AG04449 (cell line): ENCODE measurements at regions not wholly inside any gene's neighbourhood (a gene's known extent, or its start where the extent isn't known, plus 50 kb on each side); places are given as distances from the start of the nearest gene placed in this dataset.
"Not testable (repeated sequence)": the region's sequence is repeated elsewhere in the genome, so short reads cannot be mapped to it uniquely, and the experiment has no call there.

Experiments used
- CTCF ChIA-PET: fragments of 350-600 bp; formaldehyde crosslinking; extraction: SDS; loops from one replicate; lab custom pipeline; 2021; ENCODE audit warnings: antibody characterized with exemption; lab: Yijun Ruan, JAX
- POLR2A ChIA-PET: fragments of 400-600, 350-600 bp; formaldehyde crosslinking; extraction: SDS; loops from one replicate; lab custom pipeline; 2020; ENCODE audit warnings: antibody characterized with exemption, inconsistent platforms; lab: Yijun Ruan, JAX
- DNase-seq: peaks from one replicate; pipeline ENCODE4 v3.0.0-alpha.2; 2010; ENCODE audit warnings: low read depth, low spot score
- H3K4me3 ChIP-seq: 2 replicates; pipeline ENCODE4 v1.5.1; 2011; ENCODE audit warnings: low read depth, mild to moderate bottlenecking, control low read depth, low read length
- TF ChIP-seq, protein P1 (sequence below): IDR thresholded peaks from one replicate; pipeline ENCODE4 v1.5.1; 2011; ENCODE audit warnings: mild to moderate bottlenecking, moderate library complexity, low read length, control low read depth, inconsistent platforms; ENCODE audit not compliant: insufficient read depth; ENCODE audit errors: missing control alignments

DNA sequence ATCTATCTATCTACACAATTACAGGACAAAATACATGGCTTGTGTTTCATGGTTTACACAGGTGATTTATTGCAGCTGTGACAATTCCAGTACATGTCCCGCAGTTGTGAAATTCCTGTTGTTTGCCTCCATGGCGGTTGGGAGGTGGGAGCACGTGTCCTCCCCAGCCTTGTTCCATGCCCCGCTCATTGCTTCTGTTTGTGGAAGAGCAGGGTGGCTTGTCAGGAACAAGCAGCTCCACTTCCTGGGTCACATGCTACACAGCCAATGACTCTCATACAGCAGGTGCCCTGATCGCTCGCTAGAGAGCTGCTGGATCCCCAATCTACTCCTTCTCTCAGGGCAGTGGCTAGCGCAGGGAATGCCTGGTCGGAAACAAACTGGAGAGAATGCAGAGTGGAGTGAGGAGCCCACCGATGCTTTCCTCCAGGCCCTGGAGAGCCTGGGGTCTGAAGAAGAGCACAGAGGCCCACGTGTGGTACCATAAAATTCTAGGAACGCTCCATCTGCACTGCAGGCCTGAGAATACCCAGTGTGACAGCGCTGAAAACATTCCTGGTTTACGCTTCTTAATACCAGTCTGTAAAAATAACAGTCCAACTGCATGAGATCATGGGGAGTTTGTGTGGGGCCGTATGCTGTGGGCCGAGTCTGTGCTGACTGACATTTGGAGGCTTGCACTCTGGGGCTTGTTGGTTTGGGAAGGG, 270.6 kb upstream of the RGMA start:
- DNase-seq, result peak; percentile 12
- POLR2A ChIA-PET, result no interaction called here
- H3K4me3 ChIP-seq, result no peak overlapping the region
- CTCF ChIA-PET, result no interaction called here
- TF ChIP-seq, protein P1, sequence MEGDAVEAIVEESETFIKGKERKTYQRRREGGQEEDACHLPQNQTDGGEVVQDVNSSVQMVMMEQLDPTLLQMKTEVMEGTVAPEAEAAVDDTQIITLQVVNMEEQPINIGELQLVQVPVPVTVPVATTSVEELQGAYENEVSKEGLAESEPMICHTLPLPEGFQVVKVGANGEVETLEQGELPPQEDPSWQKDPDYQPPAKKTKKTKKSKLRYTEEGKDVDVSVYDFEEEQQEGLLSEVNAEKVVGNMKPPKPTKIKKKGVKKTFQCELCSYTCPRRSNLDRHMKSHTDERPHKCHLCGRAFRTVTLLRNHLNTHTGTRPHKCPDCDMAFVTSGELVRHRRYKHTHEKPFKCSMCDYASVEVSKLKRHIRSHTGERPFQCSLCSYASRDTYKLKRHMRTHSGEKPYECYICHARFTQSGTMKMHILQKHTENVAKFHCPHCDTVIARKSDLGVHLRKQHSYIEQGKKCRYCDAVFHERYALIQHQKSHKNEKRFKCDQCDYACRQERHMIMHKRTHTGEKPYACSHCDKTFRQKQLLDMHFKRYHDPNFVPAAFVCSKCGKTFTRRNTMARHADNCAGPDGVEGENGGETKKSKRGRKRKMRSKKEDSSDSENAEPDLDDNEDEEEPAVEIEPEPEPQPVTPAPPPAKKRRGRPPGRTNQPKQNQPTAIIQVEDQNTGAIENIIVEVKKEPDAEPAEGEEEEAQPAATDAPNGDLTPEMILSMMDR, result no peak

DNA sequence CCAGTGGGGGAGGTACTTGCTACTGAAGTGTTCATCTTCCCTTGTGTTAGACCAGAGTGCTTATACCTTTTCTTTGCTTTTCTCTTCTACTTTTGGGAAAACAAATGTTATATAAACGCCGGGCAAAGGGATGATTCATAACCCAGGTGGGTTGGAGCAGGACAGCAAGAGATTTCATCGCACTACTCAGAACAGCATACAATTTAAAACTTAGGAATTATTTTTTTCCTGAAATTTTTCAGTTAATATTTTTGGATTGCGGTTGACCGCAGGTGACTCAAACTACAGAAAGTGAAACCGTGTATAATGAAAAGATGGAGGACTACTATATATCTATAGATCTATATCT, 270.0 kb upstream of the RGMA start:
- TF ChIP-seq, protein P1, result no peak
- no peak for DNase-seq
- POLR2A ChIA-PET, result no interaction called here
- CTCF ChIA-PET, result interaction anchor here (0.8 kb wide), 1 partner anchor 727 kb away, joined by 3 read pairs; no protein-coding TSS in a partner anchor
- H3K4me3 ChIP-seq, result no peak overlapping the region

DNA sequence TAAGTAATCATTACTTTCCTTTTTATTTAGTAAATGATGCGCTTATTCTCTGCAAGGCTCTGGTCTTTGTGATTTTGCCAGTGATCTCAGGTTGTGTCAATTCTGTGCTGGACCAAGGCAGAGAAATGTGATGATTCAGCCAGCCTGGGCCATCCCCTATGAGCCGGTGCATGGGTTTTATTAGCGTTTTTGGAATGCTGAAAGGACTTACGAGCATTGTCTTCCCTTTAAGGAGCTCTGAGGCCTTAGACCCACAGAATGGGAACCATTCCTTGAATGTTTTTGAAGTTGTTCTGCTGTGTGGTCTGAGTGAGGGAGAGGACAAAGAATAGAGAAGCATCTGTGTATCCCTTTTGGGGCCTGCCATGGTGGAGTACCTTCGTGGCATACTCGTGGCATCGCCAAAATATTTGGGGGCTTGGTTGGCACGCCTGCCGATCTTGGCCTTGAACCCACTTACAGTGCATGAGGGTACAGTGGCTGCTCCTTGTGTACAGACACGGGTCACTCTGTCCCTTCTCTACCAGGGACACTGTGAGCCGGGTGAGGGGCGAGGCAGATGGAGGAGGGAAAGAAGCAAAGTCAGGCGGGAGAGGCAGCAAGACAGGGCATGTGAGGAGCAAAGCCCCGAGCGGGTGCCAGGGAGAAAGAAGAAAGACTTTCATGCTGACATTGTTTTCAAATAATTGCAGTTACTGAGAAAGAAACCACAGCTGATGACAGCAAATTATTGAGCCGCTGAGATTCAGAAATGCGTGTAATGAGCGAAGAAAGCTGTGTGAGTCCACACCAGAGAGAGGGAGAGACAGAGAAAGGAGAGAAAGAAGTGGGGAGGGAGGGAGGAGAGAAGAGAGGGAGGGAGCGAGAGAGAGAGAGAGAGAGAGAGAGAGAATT, 269.4 kb upstream of the RGMA start:
- POLR2A ChIA-PET, result no interaction called here
- no peak overlapping the region for H3K4me3 ChIP-seq
- peak; percentile 9 for DNase-seq
- TF ChIP-seq, protein P1, result no peak
- CTCF ChIA-PET, result interaction anchor here (0.8 kb wide), 1 partner anchor 728 kb away, joined by 3 read pairs; no protein-coding TSS in a partner anchor

DNA sequence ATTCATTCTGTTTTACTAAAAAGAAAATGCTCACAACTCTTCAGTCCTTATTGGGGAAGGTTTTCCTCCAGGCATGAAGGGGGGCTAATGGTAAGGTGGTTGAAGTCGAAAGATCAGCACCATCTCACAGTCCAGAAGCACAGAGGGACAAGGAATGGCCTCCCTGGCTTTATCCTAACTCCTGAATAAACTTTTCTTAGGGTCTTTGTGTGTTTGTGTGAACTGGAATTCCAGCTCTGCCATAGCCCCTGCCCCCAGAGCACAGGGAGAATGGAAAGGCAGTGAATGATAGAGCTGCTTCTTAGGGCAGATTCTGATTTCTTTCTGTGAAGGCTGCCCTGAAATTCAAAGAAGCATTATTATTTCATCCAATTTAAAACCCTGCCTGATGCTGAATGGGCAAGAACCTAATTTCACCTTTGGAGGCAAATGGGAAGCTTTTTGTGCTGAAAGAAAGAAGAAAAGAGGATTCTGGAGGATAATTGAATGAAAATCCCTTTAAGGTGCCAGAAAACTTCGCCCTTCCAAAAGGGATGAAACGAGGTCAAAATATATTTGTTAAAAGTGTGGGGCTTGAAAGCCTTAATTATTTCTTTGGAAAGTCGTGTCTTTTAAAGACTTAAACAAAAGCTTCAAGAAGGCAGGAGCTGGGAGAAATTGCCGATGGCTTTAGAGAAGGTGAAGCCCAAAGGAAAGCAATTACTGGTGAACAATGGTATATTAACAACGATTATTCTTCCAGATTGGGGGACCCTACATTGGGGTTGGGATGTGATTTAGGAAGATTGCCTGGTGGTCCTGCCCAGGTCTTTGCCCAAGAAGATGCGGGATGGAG, 259.9 kb upstream of the RGMA start:
- ChIA-PET POLR2A (no interaction called here), CTCF (no interaction called here)
- no peak for DNase-seq
- H3K4me3 ChIP-seq, result no peak overlapping the region
- TF ChIP-seq, protein P1, result no peak

DNA sequence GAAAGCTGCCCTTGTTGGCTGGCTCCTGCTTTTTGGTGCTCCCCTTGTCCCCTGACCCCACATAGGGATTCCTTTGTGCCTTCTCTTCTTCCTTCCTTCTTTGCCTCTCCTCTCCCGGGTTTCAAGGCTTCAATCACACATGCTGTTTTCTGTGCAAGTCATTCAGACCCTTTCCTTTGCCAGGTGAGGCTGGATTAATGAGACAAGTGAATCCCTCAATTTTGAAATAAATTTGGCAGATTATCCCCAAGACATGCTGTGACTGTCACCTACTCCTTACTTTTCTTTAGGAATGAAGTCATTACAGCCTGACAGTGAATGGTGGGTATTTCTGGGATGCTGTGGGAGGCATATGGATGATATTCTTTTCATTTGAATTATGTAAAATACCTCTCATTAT, 259.0 kb upstream of the RGMA start:
- ChIA-PET CTCF (no interaction called here), POLR2A (no interaction called here)
- no peak for DNase-seq
- H3K4me3 ChIP-seq, result no peak overlapping the region
- TF ChIP-seq, protein P1, result no peak

DNA sequence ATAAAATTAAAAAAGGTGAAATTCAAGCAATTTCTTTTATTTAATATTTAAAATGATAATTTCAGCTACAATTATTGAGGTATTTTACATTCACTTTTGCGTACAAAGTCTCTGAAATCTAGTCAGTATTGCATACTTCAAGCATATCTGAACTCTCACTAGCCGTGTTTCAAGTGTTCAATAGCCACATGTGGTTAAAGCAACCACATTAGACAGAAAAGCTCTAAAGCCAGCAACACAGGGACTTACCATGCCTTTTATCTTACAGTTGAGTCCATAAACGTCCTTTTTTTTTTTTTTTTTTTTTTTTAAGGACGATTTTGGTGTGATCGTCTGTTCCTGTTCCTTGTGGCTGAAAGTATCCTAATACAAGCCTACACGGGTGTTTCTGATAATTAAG, 257.0 kb upstream of the RGMA start:
- DNase-seq, result no peak
- H3K4me3 ChIP-seq, result no peak overlapping the region
- TF ChIP-seq, protein P1, result no peak
- POLR2A ChIA-PET, result no interaction called here
- CTCF ChIA-PET, result no interaction called here

DNA sequence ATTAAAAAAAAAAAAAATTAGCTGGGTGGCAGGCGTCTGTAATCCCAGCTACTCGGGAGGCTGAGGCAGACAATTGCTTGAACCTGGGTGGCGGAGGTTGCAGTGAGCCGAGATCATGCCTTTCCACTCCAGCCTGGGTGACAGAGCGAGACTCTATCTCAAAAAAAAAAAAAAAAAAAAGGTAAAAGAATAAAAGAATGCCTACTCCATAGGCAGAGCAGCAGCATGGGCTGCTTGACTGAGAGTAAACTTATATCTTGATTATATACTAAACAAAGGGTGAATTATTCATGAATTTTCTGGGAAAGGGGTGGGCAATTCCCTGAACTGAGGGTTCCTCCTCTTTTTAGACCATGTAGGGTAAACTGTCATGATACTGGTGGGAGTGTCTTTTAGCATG, 254.4 kb upstream of the RGMA start:
- POLR2A ChIA-PET, CTCF ChIA-PET, H3K4me3 ChIP-seq, DNase-seq: not testable (repeated sequence)
